GM18502 (cell line): ENCODE measurements at regions not wholly inside any gene's neighbourhood (a gene's known extent, or its start where the extent isn't known, plus 50 kb on each side); places are given as distances from the start of the nearest gene placed in this dataset.
"Not testable (repeated sequence)": the region's sequence is repeated elsewhere in the genome, so short reads cannot be mapped to it uniquely, and the experiment has no call there.

Experiments used
- ATAC-seq: cut with Tn5 transposase; IDR thresholded peaks from one replicate; pipeline ENCODE4 v1.9.1; 2021; ENCODE audit warnings: mild to moderate bottlenecking; ENCODE audit not compliant: unreplicated experiment, poor library complexity

DNA sequence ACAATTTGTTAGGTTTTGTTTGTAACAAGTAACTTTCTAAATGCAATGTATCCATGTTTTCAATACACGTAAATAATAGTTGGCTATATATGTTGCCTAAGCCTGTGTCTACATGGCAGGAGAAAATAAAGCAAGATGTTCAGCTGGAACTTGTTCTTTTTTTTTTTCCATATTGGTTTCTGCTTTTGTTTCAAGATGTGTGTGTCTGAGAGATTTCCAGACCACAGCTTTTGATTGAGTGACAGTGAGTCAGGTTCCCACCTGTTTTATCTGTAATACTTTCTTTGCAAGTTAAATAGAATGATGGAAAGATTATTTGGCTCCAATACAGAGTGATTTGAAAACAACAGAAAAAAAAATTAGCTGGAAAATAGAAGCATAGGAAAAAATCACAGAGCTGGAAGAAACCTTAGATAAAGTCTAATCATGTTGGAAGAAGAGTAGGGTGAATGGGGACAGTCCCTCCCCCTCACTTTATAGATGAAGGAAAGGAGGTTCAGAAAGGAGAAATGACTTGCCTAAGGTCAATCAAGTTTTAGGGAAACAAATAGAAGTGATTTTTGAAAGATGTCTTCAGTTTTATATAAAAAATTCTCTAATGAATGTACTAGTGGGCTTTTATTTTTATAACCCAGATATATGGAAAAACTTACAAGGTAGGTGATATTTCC, 150.9 kb upstream of the STMND1 start:
- no peak for ATAC-seq

DNA sequence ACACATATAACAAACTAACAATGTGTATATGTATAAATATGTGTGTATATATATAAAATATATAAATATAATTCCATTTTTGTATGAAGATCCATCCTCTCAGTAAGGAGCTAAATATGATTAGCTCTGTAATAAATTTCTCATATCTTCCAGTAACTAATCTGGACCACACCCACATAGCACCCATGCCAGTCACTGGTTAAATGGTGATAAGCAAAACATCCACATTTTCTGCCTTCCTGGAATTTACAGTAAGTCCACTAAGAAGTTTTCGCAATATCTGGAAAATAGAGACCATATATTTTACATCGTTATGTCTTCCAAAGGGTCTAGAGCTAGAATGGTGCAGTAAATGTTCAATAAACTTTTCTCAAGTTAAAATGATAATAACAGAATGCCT, 151.5 kb upstream of the STMND1 start:
- no peak for ATAC-seq

DNA sequence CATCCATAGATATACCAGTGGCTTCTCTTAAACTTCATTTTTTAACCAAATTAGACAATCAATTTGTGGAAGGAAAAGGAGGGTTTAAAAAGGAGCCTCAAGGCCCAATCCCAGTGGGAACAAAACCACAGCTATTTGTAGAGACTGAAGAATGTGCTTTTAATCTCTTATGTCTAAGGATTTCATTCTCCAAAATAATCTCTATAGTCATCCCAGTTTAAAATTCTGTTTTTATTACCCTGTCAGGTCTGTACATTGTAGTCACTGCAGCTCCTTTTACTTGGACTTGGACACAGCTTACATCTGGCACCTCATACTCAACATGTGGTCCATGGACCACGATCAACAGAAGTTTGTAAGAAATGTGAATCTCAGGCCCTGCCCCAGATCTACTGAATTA, 152.1 kb upstream of the STMND1 start:
- ATAC-seq = no peak

DNA sequence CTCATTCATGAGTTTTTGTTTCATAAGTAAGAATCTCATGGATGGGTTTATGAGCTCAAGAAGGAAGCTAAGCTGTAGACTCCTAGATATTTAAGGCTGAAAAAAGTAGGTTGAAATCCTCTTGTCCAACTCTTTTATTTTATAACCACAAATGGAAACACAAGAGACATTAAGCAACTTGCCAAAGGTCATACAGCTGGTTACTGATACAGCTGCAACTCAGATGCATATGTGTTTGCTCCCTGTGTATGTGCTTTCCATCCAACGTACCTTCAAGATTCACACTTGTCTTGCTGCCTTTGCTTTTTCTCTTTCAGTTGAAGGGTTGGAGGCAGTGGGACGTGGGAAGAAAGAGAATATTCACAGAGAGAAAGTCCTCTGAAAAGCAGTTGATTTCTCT, 153.5 kb upstream of the STMND1 start:
- no peak for ATAC-seq

- ATAC-seq = no peak
Observed at GRCh38 chr6:16947375-16948015, 154.4 kb upstream of the STMND1 start.

DNA sequence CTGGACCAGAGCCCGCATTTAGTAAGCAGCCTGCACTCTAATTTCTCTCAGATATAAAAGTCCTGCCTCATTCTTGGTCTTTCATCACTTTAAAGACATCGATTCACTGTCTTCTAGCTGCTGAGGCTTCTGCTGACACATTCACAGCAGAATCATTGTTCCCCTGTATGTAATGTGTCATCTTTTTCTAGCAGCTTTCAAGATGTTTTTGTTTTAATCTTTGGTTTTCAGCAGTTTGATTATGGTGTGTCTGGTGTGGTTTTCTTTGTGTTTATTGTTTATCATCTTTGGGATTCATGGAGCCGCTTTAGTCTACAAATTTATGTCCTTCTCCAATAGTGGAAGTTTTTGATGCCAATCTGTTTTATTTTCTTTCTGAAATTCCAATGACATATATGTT, 157.3 kb upstream of the STMND1 start:
- no peak for ATAC-seq

DNA sequence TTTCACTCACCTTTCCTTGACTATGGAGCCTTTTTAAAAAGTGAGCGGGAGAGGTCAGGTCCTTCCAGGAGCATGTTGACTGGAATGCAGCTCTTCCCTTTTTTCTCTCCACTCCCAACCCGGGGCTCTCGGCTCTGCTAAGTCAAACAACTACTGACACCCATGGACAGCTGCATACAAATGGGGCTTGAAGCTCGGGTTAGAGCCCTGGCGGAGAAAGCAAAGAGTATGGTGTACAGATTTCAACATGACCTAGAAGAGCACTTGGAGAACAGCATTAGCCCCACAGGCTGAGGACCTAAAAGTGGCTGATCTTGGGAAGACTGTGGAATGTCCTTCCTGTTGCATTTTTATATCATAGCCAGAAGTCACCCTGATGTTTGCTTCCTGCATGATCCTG, 162.0 kb upstream of the STMND1 start:
- ATAC-seq = no peak

DNA sequence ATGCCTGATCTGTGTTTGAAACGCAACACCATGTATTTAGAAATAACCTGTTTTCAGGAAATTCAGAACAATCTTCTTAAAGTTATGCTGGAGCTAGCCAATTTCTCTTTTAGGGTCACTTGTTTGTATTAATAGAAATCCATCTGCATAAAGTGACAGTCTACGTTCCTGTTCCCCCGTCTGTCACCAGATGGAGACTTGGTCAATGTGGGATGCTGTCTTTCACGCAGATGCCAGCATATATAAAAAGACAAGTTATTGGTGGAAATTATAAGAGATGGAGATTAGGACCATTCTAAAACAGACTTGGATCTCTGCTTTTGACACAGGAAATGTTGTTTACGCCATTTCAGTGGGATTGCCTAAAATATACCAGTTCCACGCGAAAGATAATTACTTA, 162.5 kb upstream of the STMND1 start:
- no peak for ATAC-seq

GRCh38 chr6:16936893-16937292, 165.0 kb upstream of the STMND1 start:
- no peak for ATAC-seq

GRCh38 chr6:16933961-16934360, 167.9 kb upstream of the STMND1 start:
- no peak for ATAC-seq

GRCh38 chr6:16933532-16933931, 168.3 kb upstream of the STMND1 start:
- ATAC-seq = no peak

DNA sequence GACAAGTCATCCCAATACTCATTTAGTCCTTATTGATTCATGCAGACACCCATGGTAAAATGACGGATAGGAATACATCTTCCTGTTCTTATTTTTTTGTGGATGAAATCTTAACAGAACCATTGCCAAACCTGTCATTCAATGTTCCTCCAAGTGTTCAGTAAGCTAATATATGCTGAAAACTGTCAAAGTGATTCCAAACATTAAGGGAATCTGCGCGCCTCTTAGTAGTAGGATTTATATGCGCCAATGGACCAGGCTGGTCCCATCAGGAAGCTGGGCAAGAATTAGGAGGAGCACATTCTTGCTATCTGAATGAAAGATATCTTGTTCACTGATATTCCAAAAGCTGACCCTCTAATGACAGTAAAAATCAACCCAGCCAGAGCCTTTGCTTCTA, 168.9 kb upstream of the STMND1 start:
- ATAC-seq = no peak

DNA sequence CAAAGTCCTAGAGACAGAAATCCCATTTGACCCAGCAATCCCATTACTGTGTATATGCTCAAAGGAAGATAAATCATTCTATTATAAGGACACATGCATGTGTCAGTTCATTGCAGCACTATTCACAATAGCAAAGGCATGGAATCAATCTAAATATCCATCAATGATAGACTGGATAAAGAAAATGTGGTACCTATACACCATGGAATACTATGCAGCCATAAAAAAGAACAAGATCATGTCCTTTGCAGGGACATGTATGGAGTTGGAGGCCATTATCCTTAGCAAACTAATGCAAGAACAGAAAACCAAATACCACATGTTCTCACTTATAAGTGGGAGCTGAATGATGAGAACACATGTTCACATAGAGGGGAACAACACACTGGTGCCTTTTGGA, 169.8 kb upstream of the ATXN1 start:
- not testable (repeated sequence) for ATAC-seq

- no peak for ATAC-seq
Observed at GRCh38 chr6:16930432-16930831, 169.2 kb upstream of the ATXN1 start.

- ATAC-seq = no peak
Observed at GRCh38 chr6:16929809-16930208, 168.5 kb upstream of the ATXN1 start.

GRCh38 chr6:16928387-16928786, 167.1 kb upstream of the ATXN1 start:
- no peak for ATAC-seq

- no peak for ATAC-seq
Observed at GRCh38 chr6:16927205-16927604, 165.9 kb upstream of the ATXN1 start.

DNA sequence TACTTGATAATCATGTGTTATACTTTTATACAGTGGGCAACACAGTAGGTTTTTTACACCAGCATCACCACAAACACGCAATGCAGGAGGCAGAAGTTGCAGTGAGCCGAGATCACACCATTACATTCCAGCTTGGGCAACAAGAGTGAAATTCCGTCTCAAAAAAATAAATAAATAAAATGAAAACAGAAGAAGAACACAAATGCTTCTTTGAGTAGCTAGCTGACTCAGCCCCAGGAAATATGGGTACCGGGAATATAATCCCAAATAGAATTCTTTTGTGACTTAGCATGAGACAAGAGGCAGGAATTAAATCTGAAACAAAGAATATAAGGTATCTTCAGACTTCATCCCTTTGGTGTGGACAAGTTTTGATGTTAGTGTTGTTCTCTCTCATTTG, 164.2 kb upstream of the ATXN1 start:
- ATAC-seq = no peak

DNA sequence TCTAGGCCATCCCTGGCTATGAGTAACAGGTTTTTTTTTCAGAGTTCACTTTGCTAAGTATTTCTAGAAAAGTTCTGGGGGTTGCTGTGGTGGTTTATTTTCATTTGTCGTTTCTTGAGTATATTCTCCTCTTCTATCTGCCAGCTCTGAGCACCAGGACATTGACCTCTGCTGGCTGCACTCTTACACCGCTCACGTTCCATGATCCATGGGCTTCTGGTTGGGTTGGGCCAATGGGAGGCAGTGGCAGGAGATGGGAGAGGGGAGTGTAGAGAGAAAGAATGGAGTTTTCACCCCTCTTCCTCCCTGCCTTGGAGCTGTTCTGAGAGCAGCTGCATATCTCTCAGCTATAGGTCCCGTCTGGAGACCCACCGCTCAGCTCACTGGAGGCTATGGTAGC, 161.0 kb upstream of the ATXN1 start:
- no peak for ATAC-seq

- no peak for ATAC-seq
Observed at GRCh38 chr6:16921399-16922110, 160.3 kb upstream of the ATXN1 start.

- no peak for ATAC-seq
Observed at GRCh38 chr6:16918586-16918985, 157.3 kb upstream of the ATXN1 start.

GRCh38 chr6:16914184-16914583, 152.9 kb upstream of the ATXN1 start:
- ATAC-seq = no peak
